HL-60 (cell line): ENCODE measurements at regions not wholly inside any gene's neighbourhood (a gene's known extent, or its start where the extent isn't known, plus 50 kb on each side); places are given as distances from the start of the nearest gene placed in this dataset.

Experiments
- GABPA ChIP-seq: IDR thresholded peaks from 2 replicates; pipeline ENCODE4 v1.6.1; 2012; ENCODE audit warnings: low read depth
- POLR2AphosphoS5 ChIP-seq: IDR thresholded peaks from 2 replicates; pipeline ENCODE4 v1.6.1; 2012; ENCODE audit warnings: low read depth
- SPI1 ChIP-seq: IDR thresholded peaks from 2 replicates; pipeline ENCODE4 v1.6.1; 2012; ENCODE audit warnings: low read depth, mild to moderate bottlenecking, borderline replicate concordance
- TF ChIP-seq, protein P1 (sequence below): IDR thresholded peaks from one replicate; pipeline ENCODE4 v1.5.1; 2011; ENCODE audit warnings: low read length, control low read depth, inconsistent platforms; ENCODE audit not compliant: insufficient read depth
- TF ChIP-seq, protein P2 (sequence below): IDR thresholded peaks from 2 replicates; pipeline ENCODE4 v1.6.1; 2012; ENCODE audit warnings: low read depth; ENCODE audit not compliant: insufficient replicate concordance

DNA sequence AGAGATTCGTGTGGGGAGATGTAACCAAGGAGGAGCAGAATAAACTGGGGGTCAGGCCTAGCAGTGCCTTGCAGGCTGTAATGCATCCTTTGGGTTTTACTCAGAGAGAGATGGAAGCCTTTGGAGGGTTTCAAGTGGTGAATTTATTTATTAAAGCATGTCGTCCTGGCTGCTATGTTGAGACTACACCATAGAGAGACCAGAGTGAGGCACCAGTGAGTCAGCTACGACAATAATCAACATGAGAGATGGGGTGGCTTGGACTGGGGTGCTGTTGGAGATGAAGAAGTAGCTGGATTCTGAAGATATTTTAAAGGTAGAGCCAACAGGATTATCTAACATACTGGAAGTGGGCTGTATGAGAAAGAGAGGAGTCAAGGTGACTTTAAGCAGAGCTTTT, 335.3 kb upstream of the ARHGEF26 start:
- TF ChIP-seq, protein P1, sequence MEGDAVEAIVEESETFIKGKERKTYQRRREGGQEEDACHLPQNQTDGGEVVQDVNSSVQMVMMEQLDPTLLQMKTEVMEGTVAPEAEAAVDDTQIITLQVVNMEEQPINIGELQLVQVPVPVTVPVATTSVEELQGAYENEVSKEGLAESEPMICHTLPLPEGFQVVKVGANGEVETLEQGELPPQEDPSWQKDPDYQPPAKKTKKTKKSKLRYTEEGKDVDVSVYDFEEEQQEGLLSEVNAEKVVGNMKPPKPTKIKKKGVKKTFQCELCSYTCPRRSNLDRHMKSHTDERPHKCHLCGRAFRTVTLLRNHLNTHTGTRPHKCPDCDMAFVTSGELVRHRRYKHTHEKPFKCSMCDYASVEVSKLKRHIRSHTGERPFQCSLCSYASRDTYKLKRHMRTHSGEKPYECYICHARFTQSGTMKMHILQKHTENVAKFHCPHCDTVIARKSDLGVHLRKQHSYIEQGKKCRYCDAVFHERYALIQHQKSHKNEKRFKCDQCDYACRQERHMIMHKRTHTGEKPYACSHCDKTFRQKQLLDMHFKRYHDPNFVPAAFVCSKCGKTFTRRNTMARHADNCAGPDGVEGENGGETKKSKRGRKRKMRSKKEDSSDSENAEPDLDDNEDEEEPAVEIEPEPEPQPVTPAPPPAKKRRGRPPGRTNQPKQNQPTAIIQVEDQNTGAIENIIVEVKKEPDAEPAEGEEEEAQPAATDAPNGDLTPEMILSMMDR = no peak
- TF ChIP-seq SPI1 (no peak), POLR2AphosphoS5 (no peak), GABPA (no peak)
- TF ChIP-seq, protein P2, sequence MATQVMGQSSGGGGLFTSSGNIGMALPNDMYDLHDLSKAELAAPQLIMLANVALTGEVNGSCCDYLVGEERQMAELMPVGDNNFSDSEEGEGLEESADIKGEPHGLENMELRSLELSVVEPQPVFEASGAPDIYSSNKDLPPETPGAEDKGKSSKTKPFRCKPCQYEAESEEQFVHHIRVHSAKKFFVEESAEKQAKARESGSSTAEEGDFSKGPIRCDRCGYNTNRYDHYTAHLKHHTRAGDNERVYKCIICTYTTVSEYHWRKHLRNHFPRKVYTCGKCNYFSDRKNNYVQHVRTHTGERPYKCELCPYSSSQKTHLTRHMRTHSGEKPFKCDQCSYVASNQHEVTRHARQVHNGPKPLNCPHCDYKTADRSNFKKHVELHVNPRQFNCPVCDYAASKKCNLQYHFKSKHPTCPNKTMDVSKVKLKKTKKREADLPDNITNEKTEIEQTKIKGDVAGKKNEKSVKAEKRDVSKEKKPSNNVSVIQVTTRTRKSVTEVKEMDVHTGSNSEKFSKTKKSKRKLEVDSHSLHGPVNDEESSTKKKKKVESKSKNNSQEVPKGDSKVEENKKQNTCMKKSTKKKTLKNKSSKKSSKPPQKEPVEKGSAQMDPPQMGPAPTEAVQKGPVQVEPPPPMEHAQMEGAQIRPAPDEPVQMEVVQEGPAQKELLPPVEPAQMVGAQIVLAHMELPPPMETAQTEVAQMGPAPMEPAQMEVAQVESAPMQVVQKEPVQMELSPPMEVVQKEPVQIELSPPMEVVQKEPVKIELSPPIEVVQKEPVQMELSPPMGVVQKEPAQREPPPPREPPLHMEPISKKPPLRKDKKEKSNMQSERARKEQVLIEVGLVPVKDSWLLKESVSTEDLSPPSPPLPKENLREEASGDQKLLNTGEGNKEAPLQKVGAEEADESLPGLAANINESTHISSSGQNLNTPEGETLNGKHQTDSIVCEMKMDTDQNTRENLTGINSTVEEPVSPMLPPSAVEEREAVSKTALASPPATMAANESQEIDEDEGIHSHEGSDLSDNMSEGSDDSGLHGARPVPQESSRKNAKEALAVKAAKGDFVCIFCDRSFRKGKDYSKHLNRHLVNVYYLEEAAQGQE = no peak
